GM12878 (cell line): ENCODE measurements at regions not wholly inside any gene's neighbourhood (a gene's known extent, or its start where the extent isn't known, plus 50 kb on each side); places are given as distances from the start of the nearest gene placed in this dataset.

Experiments used
- ATAC-seq: fragments of 200-7000 bp; cut with Tn5 transposase; 3 replicates; pipeline ENCODE4 v1.9.1; 2020; ENCODE audit warnings: mild to moderate bottlenecking, moderate library complexity
- BruUV-seq: library from RNA; stranded (reverse); fragments of 400-500 nt; replicated peaks from 2 replicates; lab custom pipeline; 2021; lab: Mats Ljungman, UMichigan
- CTCF ChIA-PET: fragments of 300-600 bp; sonication (Branson Sonifier 250); formaldehyde crosslinking; extraction: SDS; loops from one replicate; lab custom pipeline; 2021; ENCODE audit warnings: inconsistent platforms; lab: Yijun Ruan, JAX
- POLR2A ChIA-PET: fragments of 350-600 bp; formaldehyde crosslinking; extraction: SDS; loops from one replicate; lab custom pipeline; 2021; ENCODE audit warnings: inconsistent platforms; lab: Charles Lee
- RAD21 ChIA-PET: fragments of 300-600 bp; sonication (Branson Sonifier 250); formaldehyde crosslinking; loops from one replicate; lab custom pipeline; 2023; ENCODE audit warnings: antibody characterized with exemption; ENCODE audit not compliant: unreplicated experiment; lab: Charles Lee
- SMC1A ChIA-PET: fragments of 300-600 bp; sonication (Branson Sonifier 250); formaldehyde crosslinking; loops from one replicate; lab custom pipeline; 2023; ENCODE audit not compliant: unreplicated experiment, uncharacterized antibody; lab: Charles Lee
- DNase-seq: peaks from one replicate; pipeline ENCODE4 v3.0.0-alpha.2; 2011; ENCODE audit warnings: low read depth, low spot score
- FAIRE-seq: peaks from 3 replicates; lab custom pipeline; 2011; peaks lifted over from hg19 to GRCh38; lab: Jason Lieb, UNC
- H2AFZ ChIP-seq: 2 replicates; pipeline ENCODE4 v1.6.0; 2011; ENCODE audit warnings: low read depth, low read length, control low read depth; ENCODE audit not compliant: control insufficient read depth
- H3K27ac ChIP-seq: 2 replicates; pipeline ENCODE4 v1.5.1; 2011; ENCODE audit warnings: control low read depth; ENCODE audit not compliant: control insufficient read depth, insufficient read depth
- H3K27me3 ChIP-seq, 2 experiments: replicated peaks in 1 of 2; 2 replicates each; pipeline versions ENCODE4 v1.6.0 to v1.6.1; 2011; ENCODE audit warnings: low read length in 1 of 2; ENCODE audit not compliant: control insufficient read depth in 2 of 2, insufficient read depth in 2 of 2
- H3K36me3 ChIP-seq, 2 experiments: 2 replicates each; pipeline ENCODE4 v1.5.1; 2011; ENCODE audit warnings: low read length in 1 of 2; ENCODE audit not compliant: control insufficient read depth in 2 of 2, insufficient read depth in 2 of 2
- H3K4me1 ChIP-seq: 2 replicates; pipeline ENCODE4 v1.6.1; 2011; ENCODE audit warnings: mild to moderate bottlenecking, low read length, moderate library complexity, mixed read lengths; ENCODE audit not compliant: control insufficient read depth, insufficient read depth
- H3K4me2 ChIP-seq: 2 replicates; pipeline ENCODE4 v1.6.0; 2011; ENCODE audit warnings: control low read depth; ENCODE audit not compliant: control insufficient read depth, insufficient read depth
- H3K4me3 ChIP-seq: fragments of 200-600 bp; sonication (generic); 2 replicates; pipeline ENCODE4 v1.5.1; 2016
- H3K79me2 ChIP-seq: 2 replicates; pipeline ENCODE4 v1.6.0; 2011; ENCODE audit warnings: low read length; ENCODE audit not compliant: control insufficient read depth, insufficient read depth
- H3K9ac ChIP-seq: 2 replicates; pipeline ENCODE4 v1.8.0; 2011; ENCODE audit warnings: low read length, control low read depth, mixed read lengths; ENCODE audit not compliant: control insufficient read depth, insufficient read depth
- H3K9me3 ChIP-seq: replicated peaks from 3 replicates; pipeline ENCODE4 v1.5.1; 2011; ENCODE audit warnings: mild to moderate bottlenecking, low read length; ENCODE audit not compliant: control insufficient read depth, insufficient read depth
- H4K20me1 ChIP-seq: 2 replicates; pipeline ENCODE4 v1.6.0; 2011; ENCODE audit not compliant: control insufficient read depth, insufficient read depth
- BMI1 ChIP-seq: fragments of 450-650 bp; IDR thresholded peaks from 2 replicates; pipeline ENCODE4 v1.6.1; 2016; ENCODE audit warnings: mild to moderate bottlenecking, moderate library complexity, borderline replicate concordance
- BRCA1 ChIP-seq: IDR thresholded peaks from 2 replicates; pipeline ENCODE4 v1.6.1; 2011; ENCODE audit warnings: low read depth, low read length, improper control_type of control experiment
- HCFC1 ChIP-seq: fragments of 150-350 bp; IDR thresholded peaks from 2 replicates; pipeline ENCODE4 v1.6.1; 2014; ENCODE audit warnings: low read length
- HDAC6 ChIP-seq: fragments of 200-600 bp; sonication (generic); IDR thresholded peaks from one replicate; pipeline ENCODE4 v1.8.0; 2017; ENCODE audit warnings: antibody characterized with exemption; ENCODE audit not compliant: unreplicated experiment
- NRF1 ChIP-seq: conservative IDR thresholded peaks from 2 replicates; pipeline ENCODE4 v1.6.1; 2011; ENCODE audit warnings: mild to moderate bottlenecking, low read depth, low read length, improper control_type of control experiment
- RB1 ChIP-seq: fragments of 450-650 bp; formaldehyde crosslinking; IDR thresholded peaks from 2 replicates; pipeline ENCODE4 v1.6.1; 2017; ENCODE audit warnings: mild to moderate bottlenecking, borderline replicate concordance
- SMC3 ChIP-seq: IDR thresholded peaks from 2 replicates; pipeline ENCODE4 v1.6.1; 2011; ENCODE audit warnings: low read length, improper control_type of control experiment, borderline replicate concordance
- SP1 ChIP-seq: IDR thresholded peaks from one replicate; pipeline ENCODE4 v1.6.1; 2011; ENCODE audit warnings: low read depth, low read length
- ZNF622 ChIP-seq: fragments of 450-650 bp; IDR thresholded peaks from 2 replicates; pipeline ENCODE4 v1.6.1; 2017; ENCODE audit warnings: mild to moderate bottlenecking, inconsistent platforms
- WGBS: methylation state at CpG from one replicate; pipeline ENCODE4 v1.1.6; 2016; ENCODE audit warnings: low lambda C conversion rate; ENCODE audit not compliant: insufficient replicate concordance, insufficient coverage; ENCODE audit errors: missing lambda C conversion rate; 5-methylcytosine and 5-hydroxymethylcytosine counted together
- in situ Hi-C: fragments of 300-500 bp; cut with MboI; formaldehyde crosslinking; loops from 9 replicates; pipeline ENCODE4 v1.14.3; 2018; ENCODE audit warnings: mixed read lengths
- intact Hi-C: fragments of 100-400 bp; cut with micrococcal nuclease; formaldehyde crosslinking; loops from one replicate; pipeline ENCODE4 v1.14.2; 2022; ENCODE audit not compliant: unreplicated experiment
- TF ChIP-seq, protein P1 (sequence below): fragments of 450-650 bp; IDR thresholded peaks from 2 replicates; pipeline ENCODE4 v1.6.1; 2017; ENCODE audit warnings: antibody characterized with exemption, mild to moderate bottlenecking, moderate library complexity

DNA sequence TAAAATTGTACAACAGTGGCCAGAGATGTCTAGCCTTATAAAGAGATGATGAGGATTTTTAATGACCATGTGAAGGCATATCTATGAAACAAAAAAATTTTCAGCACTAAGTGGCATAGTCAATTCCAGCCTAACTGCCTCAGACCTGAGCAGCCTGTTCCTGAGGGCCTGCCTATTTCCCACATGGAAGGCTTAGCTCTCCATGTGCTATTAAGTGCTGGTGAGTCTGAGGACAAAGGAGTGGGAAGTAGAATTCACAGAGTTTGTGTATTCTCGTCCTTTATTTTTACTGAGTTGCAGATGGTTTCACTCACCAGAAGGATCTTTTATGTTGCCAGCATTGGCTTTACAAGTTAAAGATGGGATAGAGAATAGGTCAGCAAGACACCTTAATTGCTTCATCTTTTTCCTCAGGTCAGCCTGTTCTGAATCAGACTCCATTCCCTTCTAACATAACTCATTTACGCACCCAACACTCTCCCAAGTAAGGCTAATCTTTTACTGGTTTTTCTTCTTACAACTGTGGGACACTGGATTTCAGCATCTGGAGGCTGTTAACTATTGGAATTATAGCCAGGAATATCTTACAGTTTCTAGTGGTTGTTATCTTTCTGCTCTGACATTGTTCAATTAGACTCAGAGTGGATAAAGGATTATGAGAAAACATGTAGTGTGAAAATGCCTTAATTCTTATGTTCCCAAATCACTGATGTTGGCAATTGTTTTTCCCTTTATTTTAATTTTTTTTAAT is 76.8 kb downstream of the ISOC1 start:
- Histone ChIP-seq H3K4me2 (no peak overlapping the region), H3K4me3 (no peak overlapping the region), H3K79me2 (no peaks in the 10 kb centered on the region), H3K27ac (no peak overlapping the region), H2AFZ (no peak overlapping the region), H4K20me1 (no peaks in the 10 kb centered on the region), H3K4me1 (no peaks in the 10 kb centered on the region), H3K27me3 (no peaks in the 10 kb centered on the region), H3K36me3 (no peaks in the 10 kb centered on the region), H3K9me3 (no peaks in the 10 kb centered on the region), H3K9ac (no peak overlapping the region)
- no TSS peak for BruUV-seq
- ATAC-seq = no peak
- POLR2A ChIA-PET = no interaction called here
- no peak for TF ChIP-seq HCFC1
- no peak for TF ChIP-seq HDAC6
- TF ChIP-seq NRF1 = no peak
- TF ChIP-seq SP1 = no peak
- no peak for TF ChIP-seq ZNF622
- no peak for TF ChIP-seq BMI1
- TF ChIP-seq SMC3 = no peak
- no peak for TF ChIP-seq RB1
- no peak for TF ChIP-seq BRCA1
- TF ChIP-seq, protein P1, sequence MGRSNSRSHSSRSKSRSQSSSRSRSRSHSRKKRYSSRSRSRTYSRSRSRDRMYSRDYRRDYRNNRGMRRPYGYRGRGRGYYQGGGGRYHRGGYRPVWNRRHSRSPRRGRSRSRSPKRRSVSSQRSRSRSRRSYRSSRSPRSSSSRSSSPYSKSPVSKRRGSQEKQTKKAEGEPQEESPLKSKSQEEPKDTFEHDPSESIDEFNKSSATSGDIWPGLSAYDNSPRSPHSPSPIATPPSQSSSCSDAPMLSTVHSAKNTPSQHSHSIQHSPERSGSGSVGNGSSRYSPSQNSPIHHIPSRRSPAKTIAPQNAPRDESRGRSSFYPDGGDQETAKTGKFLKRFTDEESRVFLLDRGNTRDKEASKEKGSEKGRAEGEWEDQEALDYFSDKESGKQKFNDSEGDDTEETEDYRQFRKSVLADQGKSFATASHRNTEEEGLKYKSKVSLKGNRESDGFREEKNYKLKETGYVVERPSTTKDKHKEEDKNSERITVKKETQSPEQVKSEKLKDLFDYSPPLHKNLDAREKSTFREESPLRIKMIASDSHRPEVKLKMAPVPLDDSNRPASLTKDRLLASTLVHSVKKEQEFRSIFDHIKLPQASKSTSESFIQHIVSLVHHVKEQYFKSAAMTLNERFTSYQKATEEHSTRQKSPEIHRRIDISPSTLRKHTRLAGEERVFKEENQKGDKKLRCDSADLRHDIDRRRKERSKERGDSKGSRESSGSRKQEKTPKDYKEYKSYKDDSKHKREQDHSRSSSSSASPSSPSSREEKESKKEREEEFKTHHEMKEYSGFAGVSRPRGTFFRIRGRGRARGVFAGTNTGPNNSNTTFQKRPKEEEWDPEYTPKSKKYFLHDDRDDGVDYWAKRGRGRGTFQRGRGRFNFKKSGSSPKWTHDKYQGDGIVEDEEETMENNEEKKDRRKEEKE = no peak
- SMC1A ChIA-PET = no interaction called here
- 0% methylated on average over 2 of the region's 2 CpGs for WGBS
- intact Hi-C loops = loop anchor here (5.0 kb wide), 1 partner anchor 596 kb away; no protein-coding TSS in a partner anchor
- in situ Hi-C loops = no loop called here
- no peak for FAIRE-seq
- RAD21 ChIA-PET = no interaction called here
- CTCF ChIA-PET = no interaction called here
- DNase-seq = no peak
